Calu3 (cell line): ENCODE measurements at regions not wholly inside any gene's neighbourhood (a gene's known extent, or its start where the extent isn't known, plus 50 kb on each side); places are given as distances from the start of the nearest gene placed in this dataset.
A peak's percentile ranks its signal among the peaks of the same experiment; 100 is the strongest.

Experiments used
- BruUV-seq: library from RNA; stranded (reverse); fragments of 400-500 nt; replicated peaks from 2 replicates; lab custom pipeline; 2021; lab: Mats Ljungman, UMichigan
- CTCF ChIA-PET: fragments of 300-600 bp; sonication (Branson Sonifier 250); formaldehyde crosslinking; loops from one replicate; lab custom pipeline; 2022; ENCODE audit warnings: antibody characterized with exemption; lab: Charles Lee
- DNase-seq: peaks from one replicate; pipeline ENCODE4 v3.0.0; 2022
- H3K27ac Mint-ChIP-seq: one replicate; pipeline ENCODE4 v1.8.0; 2022; ENCODE audit warnings: mixed read lengths; ENCODE audit not compliant: unreplicated experiment
- H3K27me3 Mint-ChIP-seq: one replicate; pipeline ENCODE4 v1.8.0; 2022; ENCODE audit warnings: mixed read lengths; ENCODE audit not compliant: unreplicated experiment
- H3K36me3 Mint-ChIP-seq: one replicate; pipeline ENCODE4 v1.8.0; 2022; ENCODE audit warnings: mild to moderate bottlenecking, moderate library complexity, mixed read lengths; ENCODE audit not compliant: insufficient read depth, unreplicated experiment
- H3K4me1 Mint-ChIP-seq: one replicate; pipeline ENCODE4 v1.8.0; 2022; ENCODE audit warnings: mild to moderate bottlenecking, low read depth, mixed read lengths; ENCODE audit not compliant: unreplicated experiment
- H3K4me3 Mint-ChIP-seq: one replicate; pipeline ENCODE4 v1.8.0; 2022; ENCODE audit warnings: mild to moderate bottlenecking, low read depth, moderate library complexity, mixed read lengths; ENCODE audit not compliant: unreplicated experiment
- H3K9me3 Mint-ChIP-seq: one replicate; pipeline ENCODE4 v1.8.0; 2022; ENCODE audit warnings: low read depth, mixed read lengths; ENCODE audit not compliant: unreplicated experiment
- intact Hi-C: fragments of 100-400 bp; cut with micrococcal nuclease; formaldehyde crosslinking; loops from one replicate; pipeline ENCODE4 v1.10.0; 2022; ENCODE audit not compliant: unreplicated experiment
- TF ChIP-seq, protein P1 (sequence below): fragments of 200-600 bp; IDR thresholded peaks from one replicate; pipeline ENCODE4 v1.8.0; 2022; ENCODE audit warnings: antibody characterized with exemption; ENCODE audit not compliant: unreplicated experiment

DNA sequence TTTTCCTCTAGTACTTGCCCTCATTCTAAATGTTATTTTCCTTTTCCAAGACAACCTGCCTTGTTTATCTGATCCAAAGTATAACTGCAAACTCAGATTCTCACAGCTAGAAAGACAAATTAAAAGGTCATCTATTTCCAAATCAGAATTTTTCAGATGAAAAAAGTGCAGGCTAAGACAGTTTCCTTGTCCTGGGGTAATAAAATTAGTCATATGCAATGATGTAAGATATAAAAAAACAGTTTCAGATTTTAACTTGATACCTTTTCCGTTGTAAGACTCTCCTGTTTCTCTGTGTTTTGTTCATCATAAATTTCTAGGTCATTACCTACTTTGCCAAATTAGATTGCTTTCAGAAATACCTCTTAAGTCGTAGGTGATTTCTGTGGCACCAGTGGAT, 238.4 kb upstream of the PEX5L start:
- no TSS peak for BruUV-seq
- H3K27me3 Mint-ChIP-seq = no peaks in the 10 kb centered on the region
- intact Hi-C loops = loop anchor here (10.0 kb wide), 1 partner anchor 350 kb away; no protein-coding TSS in a partner anchor
- no peak overlapping the region for H3K4me3 Mint-ChIP-seq
- DNase-seq = no peak
- CTCF ChIA-PET = interaction anchor here (0.6 kb wide), 1 partner anchor 607 kb away, joined by 3 read pairs; no protein-coding TSS in a partner anchor
- TF ChIP-seq, protein P1, sequence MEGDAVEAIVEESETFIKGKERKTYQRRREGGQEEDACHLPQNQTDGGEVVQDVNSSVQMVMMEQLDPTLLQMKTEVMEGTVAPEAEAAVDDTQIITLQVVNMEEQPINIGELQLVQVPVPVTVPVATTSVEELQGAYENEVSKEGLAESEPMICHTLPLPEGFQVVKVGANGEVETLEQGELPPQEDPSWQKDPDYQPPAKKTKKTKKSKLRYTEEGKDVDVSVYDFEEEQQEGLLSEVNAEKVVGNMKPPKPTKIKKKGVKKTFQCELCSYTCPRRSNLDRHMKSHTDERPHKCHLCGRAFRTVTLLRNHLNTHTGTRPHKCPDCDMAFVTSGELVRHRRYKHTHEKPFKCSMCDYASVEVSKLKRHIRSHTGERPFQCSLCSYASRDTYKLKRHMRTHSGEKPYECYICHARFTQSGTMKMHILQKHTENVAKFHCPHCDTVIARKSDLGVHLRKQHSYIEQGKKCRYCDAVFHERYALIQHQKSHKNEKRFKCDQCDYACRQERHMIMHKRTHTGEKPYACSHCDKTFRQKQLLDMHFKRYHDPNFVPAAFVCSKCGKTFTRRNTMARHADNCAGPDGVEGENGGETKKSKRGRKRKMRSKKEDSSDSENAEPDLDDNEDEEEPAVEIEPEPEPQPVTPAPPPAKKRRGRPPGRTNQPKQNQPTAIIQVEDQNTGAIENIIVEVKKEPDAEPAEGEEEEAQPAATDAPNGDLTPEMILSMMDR = no peak
- H3K27ac Mint-ChIP-seq = no peak overlapping the region
- H3K4me1 Mint-ChIP-seq = peaks cover 41% of the 10 kb centered on the region
- no peaks in the 10 kb centered on the region for H3K36me3 Mint-ChIP-seq
- H3K9me3 Mint-ChIP-seq = peaks cover 2% of the 10 kb centered on the region

DNA sequence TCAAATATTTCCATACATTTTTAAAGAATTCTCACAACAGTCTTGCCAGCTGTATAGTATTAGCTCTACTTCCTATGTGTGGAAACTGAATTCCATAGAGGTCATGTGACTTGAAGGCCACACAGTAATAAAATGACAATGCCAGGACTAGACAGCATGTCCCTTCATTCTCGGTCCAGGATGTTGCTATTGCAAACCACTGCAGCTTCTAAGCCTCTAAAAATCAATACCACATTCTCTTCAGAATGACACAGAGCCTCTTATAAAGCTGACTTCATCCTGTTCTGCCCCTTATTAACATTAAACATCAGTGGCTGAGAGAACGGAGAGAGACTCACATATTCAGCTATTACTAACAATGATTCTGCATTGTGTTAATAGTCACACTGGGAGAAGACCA, 240.3 kb upstream of the PEX5L start:
- TF ChIP-seq, protein P1 = no peak
- no peaks in the 10 kb centered on the region for H3K27me3 Mint-ChIP-seq

DNA sequence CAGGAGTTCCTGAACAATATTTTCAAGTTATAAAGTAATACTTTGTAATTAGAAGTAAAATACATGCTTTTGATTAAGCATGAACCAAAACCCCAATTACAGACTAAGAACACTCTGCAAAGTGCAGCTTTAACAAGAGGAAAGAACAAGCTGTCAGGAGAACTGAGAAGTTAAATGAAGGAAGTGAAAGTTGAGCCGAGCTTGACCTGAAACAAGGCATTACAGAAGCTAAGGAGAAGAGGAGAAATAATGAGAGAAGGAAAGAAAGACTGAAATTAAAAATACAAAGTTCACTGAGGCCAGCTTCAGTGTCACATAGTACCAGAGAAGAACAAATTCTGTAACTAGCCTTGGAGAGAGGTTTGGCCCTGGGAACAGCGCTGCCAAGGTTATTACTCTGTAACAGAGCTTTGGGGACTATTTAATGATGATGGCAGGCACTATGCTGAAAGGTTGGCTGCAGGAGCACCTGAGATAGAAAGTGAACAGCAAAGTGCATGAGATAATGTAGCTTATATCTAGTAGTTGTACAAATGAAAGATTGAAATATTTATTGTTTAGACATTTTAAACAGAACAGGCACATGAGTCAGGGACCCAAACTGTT, 241.9 kb upstream of the PEX5L start:
- intact Hi-C loops = loop anchor here (10.0 kb wide), 1 partner anchor 354 kb away; no protein-coding TSS in a partner anchor
- DNase-seq = no peak
- TF ChIP-seq, protein P1 = no peak
- H3K27me3 Mint-ChIP-seq = no peaks in the 10 kb centered on the region
- H3K27ac Mint-ChIP-seq = peak overlapping the region; percentile 2
- H3K9me3 Mint-ChIP-seq = no peaks in the 10 kb centered on the region
- no peaks in the 10 kb centered on the region for H3K36me3 Mint-ChIP-seq
- H3K4me1 Mint-ChIP-seq = peaks cover 41% of the 10 kb centered on the region
- CTCF ChIA-PET = no interaction called here
- H3K4me3 Mint-ChIP-seq = no peak overlapping the region
- no TSS peak for BruUV-seq

More for the DNA sequence above, 240.3 kb upstream of the PEX5L start:
- no TSS peak for BruUV-seq
- CTCF ChIA-PET = interaction anchor here (0.7 to 1.2 kb wide), 4 partner anchors 9 to 30 kb away, joined by 3 to 4 read pairs (median 4); no protein-coding TSS in a partner anchor
- DNase-seq = peak; percentile 52
- Mint-ChIP-seq H3K36me3 (no peaks in the 10 kb centered on the region), H3K27ac (peak overlapping the region; percentile 11), H3K9me3 (no peaks in the 10 kb centered on the region), H3K4me1 (peaks cover 41% of the 10 kb centered on the region), H3K4me3 (no peak overlapping the region)
- intact Hi-C loops = loop anchor here (2.0 to 10.0 kb wide), 2 partner anchors 24 to 352 kb away; no protein-coding TSS in a partner anchor

DNA sequence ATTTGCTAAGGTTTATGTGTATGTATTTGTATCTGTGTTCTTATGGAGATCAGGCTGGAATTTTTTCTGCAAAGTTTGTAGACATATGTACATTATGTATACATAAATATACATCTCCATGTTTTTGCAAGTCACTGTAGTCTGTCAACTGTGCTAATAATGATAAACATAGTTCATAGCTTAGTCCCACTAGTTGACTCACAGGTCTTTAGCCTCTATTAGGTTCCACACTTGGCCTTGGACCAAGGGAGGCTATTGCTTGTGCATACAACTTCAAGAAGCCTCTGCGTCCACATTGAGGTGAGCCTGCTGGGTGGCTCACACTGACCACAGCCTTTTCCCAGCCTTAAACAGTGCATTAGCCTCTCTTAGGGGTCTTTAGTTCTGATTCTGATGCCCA, 243.8 kb upstream of the PEX5L start:
- Mint-ChIP-seq H3K4me3 (no peak overlapping the region), H3K36me3 (no peaks in the 10 kb centered on the region), H3K27me3 (no peaks in the 10 kb centered on the region), H3K4me1 (peaks cover 32% of the 10 kb centered on the region), H3K9me3 (no peaks in the 10 kb centered on the region), H3K27ac (no peak overlapping the region)
- CTCF ChIA-PET = interaction anchor here (0.7 kb wide), 3 partner anchors 174 to 478 kb away, joined by 3 to 12 read pairs (median 4); no protein-coding TSS in a partner anchor
- DNase-seq = no peak
- intact Hi-C loops = no loop called here
- no TSS peak for BruUV-seq
- TF ChIP-seq, protein P1 = no peak
